Hepatocyte (in vitro differentiated cells): ENCODE measurements at regions not wholly inside any gene's neighbourhood (a gene's known extent, or its start where the extent isn't known, plus 50 kb on each side); places are given as distances from the start of the nearest gene placed in this dataset.

Experiments
- DNase-seq: peaks from one replicate; pipeline ENCODE4 v3.0.0-alpha.2; 2016; ENCODE audit warnings: low spot score
- H2AFZ ChIP-seq: fragments of 200-600 bp; sonication (generic); 2 replicates; pipeline ENCODE4 v1.6.0; 2016; ENCODE audit warnings: antibody characterized with exemption, mild to moderate bottlenecking
- H3K27ac ChIP-seq: fragments of 200-600 bp; sonication (generic); 2 replicates; pipeline ENCODE4 v1.5.1; 2016; ENCODE audit warnings: mild to moderate bottlenecking
- H3K27me3 ChIP-seq: fragments of 200-600 bp; sonication (generic); 2 replicates; pipeline ENCODE4 v1.6.1; 2016
- H3K36me3 ChIP-seq: fragments of 200-600 bp; sonication (generic); replicated peaks from 2 replicates; pipeline ENCODE4 v1.5.1; 2016; ENCODE audit warnings: low read depth; ENCODE audit not compliant: insufficient read depth
- H3K4me1 ChIP-seq: fragments of 200-600 bp; sonication (generic); 2 replicates; pipeline ENCODE4 v1.5.1; 2016; ENCODE audit warnings: mild to moderate bottlenecking, moderate library complexity; ENCODE audit not compliant: insufficient read depth
- H3K4me2 ChIP-seq: fragments of 200-600 bp; sonication (generic); 2 replicates; pipeline ENCODE4 v1.6.0; 2016
- H3K4me3 ChIP-seq: fragments of 200-600 bp; sonication (generic); 2 replicates; pipeline ENCODE4 v1.5.1; 2016; ENCODE audit warnings: mild to moderate bottlenecking
- H3K79me2 ChIP-seq: fragments of 200-600 bp; sonication (generic); 2 replicates; pipeline ENCODE4 v1.6.0; 2017; ENCODE audit warnings: mild to moderate bottlenecking
- H3K9me2 ChIP-seq: fragments of 200-600 bp; sonication (generic); replicated peaks from 2 replicates; pipeline ENCODE4 v1.6.0; 2017; ENCODE audit warnings: mild to moderate bottlenecking; ENCODE audit not compliant: insufficient read depth
- H3K9me3 ChIP-seq: fragments of 200-600 bp; sonication (generic); 2 replicates; pipeline ENCODE4 v1.5.1; 2016; ENCODE audit warnings: low read depth, mild to moderate bottlenecking
- H4K20me1 ChIP-seq: fragments of 200-600 bp; sonication (generic); 2 replicates; pipeline ENCODE4 v1.6.0; 2016; ENCODE audit warnings: mild to moderate bottlenecking; ENCODE audit not compliant: insufficient read depth, poor library complexity, severe bottlenecking
- CTCF ChIP-seq: fragments of 200-600 bp; sonication (generic); IDR thresholded peaks from 2 replicates; pipeline ENCODE4 v1.5.1; 2016; ENCODE audit warnings: antibody characterized with exemption, mild to moderate bottlenecking; ENCODE audit not compliant: poor library complexity
- EZH2 ChIP-seq: fragments of 200-600 bp; sonication (generic); IDR thresholded peaks from 2 replicates; pipeline ENCODE4 v1.6.1; 2016; ENCODE audit warnings: antibody characterized with exemption, mild to moderate bottlenecking, borderline replicate concordance
- EZH2phosphoT487 ChIP-seq: fragments of 200-600 bp; sonication (generic); IDR thresholded peaks from one replicate; pipeline ENCODE4 v1.6.1; 2018; ENCODE audit warnings: antibody characterized with exemption, mild to moderate bottlenecking, low read depth, moderate library complexity; ENCODE audit not compliant: unreplicated experiment, severe bottlenecking
- WGBS: methylation state at CpG from one replicate; pipeline ENCODE4 v1.1.6; 2016; ENCODE audit warnings: low lambda C conversion rate; ENCODE audit errors: missing lambda C conversion rate; 5-methylcytosine and 5-hydroxymethylcytosine counted together

GRCh38 chr10:60496181-60496580 lies 106.5 kb upstream of the ANK3 start:
- Histone ChIP-seq H3K4me2 (no peak overlapping the region), H3K4me3 (no peak overlapping the region), H3K36me3 (no peaks in the 10 kb centered on the region), H3K27ac (no peak overlapping the region), H4K20me1 (no peaks in the 10 kb centered on the region), H3K9me3 (no peaks in the 10 kb centered on the region), H3K27me3 (no peaks in the 10 kb centered on the region), H2AFZ (no peak overlapping the region), H3K9me2 (no peaks in the 10 kb centered on the region), H3K4me1 (no peaks in the 10 kb centered on the region), H3K79me2 (no peaks in the 10 kb centered on the region)
- DNase-seq: no peak
- TF ChIP-seq EZH2 (no peak), EZH2phosphoT487 (no peak), CTCF (no peak)
- WGBS: 82% methylated on average over 2 of the region's 2 CpGs

GRCh38 chr10:60495338-60496055 lies 105.8 kb upstream of the ANK3 start:
- no peak overlapping the region for H2AFZ ChIP-seq
- no peaks in the 10 kb centered on the region for H4K20me1 ChIP-seq
- no peak for DNase-seq
- WGBS: 55% methylated on average over 1 of the region's 1 CpG
- H3K36me3 ChIP-seq: no peaks in the 10 kb centered on the region
- H3K4me2 ChIP-seq: no peak overlapping the region
- no peaks in the 10 kb centered on the region for H3K4me1 ChIP-seq
- no peak overlapping the region for H3K27ac ChIP-seq
- no peak for TF ChIP-seq EZH2phosphoT487
- no peak for TF ChIP-seq CTCF
- TF ChIP-seq EZH2: no peak
- no peak overlapping the region for H3K4me3 ChIP-seq
- H3K27me3 ChIP-seq: no peaks in the 10 kb centered on the region
- no peaks in the 10 kb centered on the region for H3K79me2 ChIP-seq
- no peaks in the 10 kb centered on the region for H3K9me2 ChIP-seq
- no peaks in the 10 kb centered on the region for H3K9me3 ChIP-seq

GRCh38 chr10:60494774-60495173 lies 105.1 kb upstream of the ANK3 start:
- H3K9me3 ChIP-seq: no peaks in the 10 kb centered on the region
- no peak overlapping the region for H3K4me3 ChIP-seq
- no peaks in the 10 kb centered on the region for H4K20me1 ChIP-seq
- H3K27ac ChIP-seq: no peak overlapping the region
- DNase-seq: no peak
- H3K36me3 ChIP-seq: no peaks in the 10 kb centered on the region
- no peaks in the 10 kb centered on the region for H3K27me3 ChIP-seq
- no peak for TF ChIP-seq EZH2phosphoT487
- no peak for TF ChIP-seq CTCF
- TF ChIP-seq EZH2: no peak
- H3K79me2 ChIP-seq: no peaks in the 10 kb centered on the region
- H3K9me2 ChIP-seq: no peaks in the 10 kb centered on the region
- H3K4me1 ChIP-seq: no peaks in the 10 kb centered on the region
- no peak overlapping the region for H3K4me2 ChIP-seq
- no peak overlapping the region for H2AFZ ChIP-seq
- 96% methylated on average over 2 of the region's 2 CpGs for WGBS
